GM12878 (cell line): ENCODE measurements at regions not wholly inside any gene's neighbourhood (a gene's known extent, or its start where the extent isn't known, plus 50 kb on each side); places are given as distances from the start of the nearest gene placed in this dataset.

Source experiments
- ATAC-seq: fragments of 200-7000 bp; cut with Tn5 transposase; 3 replicates; pipeline ENCODE4 v1.9.1; 2020; ENCODE audit warnings: mild to moderate bottlenecking, moderate library complexity
- BruUV-seq: library from RNA; stranded (reverse); fragments of 400-500 nt; replicated peaks from 2 replicates; lab custom pipeline; 2021; lab: Mats Ljungman, UMichigan
- CTCF ChIA-PET: fragments of 300-600 bp; sonication (Branson Sonifier 250); formaldehyde crosslinking; extraction: SDS; loops from one replicate; lab custom pipeline; 2021; ENCODE audit warnings: inconsistent platforms; lab: Yijun Ruan, JAX
- POLR2A ChIA-PET: fragments of 350-600 bp; formaldehyde crosslinking; extraction: SDS; loops from one replicate; lab custom pipeline; 2021; ENCODE audit warnings: inconsistent platforms; lab: Charles Lee
- RAD21 ChIA-PET: fragments of 300-600 bp; sonication (Branson Sonifier 250); formaldehyde crosslinking; loops from one replicate; lab custom pipeline; 2023; ENCODE audit warnings: antibody characterized with exemption; ENCODE audit not compliant: unreplicated experiment; lab: Charles Lee
- SMC1A ChIA-PET: fragments of 300-600 bp; sonication (Branson Sonifier 250); formaldehyde crosslinking; loops from one replicate; lab custom pipeline; 2023; ENCODE audit not compliant: unreplicated experiment, uncharacterized antibody; lab: Charles Lee
- DNase-seq: peaks from one replicate; pipeline ENCODE4 v3.0.0-alpha.2; 2011; ENCODE audit warnings: low read depth, low spot score
- FAIRE-seq: peaks from 3 replicates; lab custom pipeline; 2011; peaks lifted over from hg19 to GRCh38; lab: Jason Lieb, UNC
- H2AFZ ChIP-seq: 2 replicates; pipeline ENCODE4 v1.6.0; 2011; ENCODE audit warnings: low read depth, low read length, control low read depth; ENCODE audit not compliant: control insufficient read depth
- H3K27ac ChIP-seq: 2 replicates; pipeline ENCODE4 v1.5.1; 2011; ENCODE audit warnings: control low read depth; ENCODE audit not compliant: control insufficient read depth, insufficient read depth
- H3K27me3 ChIP-seq, 2 experiments: replicated peaks in 1 of 2; 2 replicates each; pipeline versions ENCODE4 v1.6.0 to v1.6.1; 2011; ENCODE audit warnings: low read length in 1 of 2; ENCODE audit not compliant: control insufficient read depth in 2 of 2, insufficient read depth in 2 of 2
- H3K36me3 ChIP-seq, 2 experiments: 2 replicates each; pipeline ENCODE4 v1.5.1; 2011; ENCODE audit warnings: low read length in 1 of 2; ENCODE audit not compliant: control insufficient read depth in 2 of 2, insufficient read depth in 2 of 2
- H3K4me1 ChIP-seq: 2 replicates; pipeline ENCODE4 v1.6.1; 2011; ENCODE audit warnings: mild to moderate bottlenecking, low read length, moderate library complexity, mixed read lengths; ENCODE audit not compliant: control insufficient read depth, insufficient read depth
- H3K4me2 ChIP-seq: 2 replicates; pipeline ENCODE4 v1.6.0; 2011; ENCODE audit warnings: control low read depth; ENCODE audit not compliant: control insufficient read depth, insufficient read depth
- H3K4me3 ChIP-seq: fragments of 200-600 bp; sonication (generic); 2 replicates; pipeline ENCODE4 v1.5.1; 2016
- H3K79me2 ChIP-seq: 2 replicates; pipeline ENCODE4 v1.6.0; 2011; ENCODE audit warnings: low read length; ENCODE audit not compliant: control insufficient read depth, insufficient read depth
- H3K9ac ChIP-seq: 2 replicates; pipeline ENCODE4 v1.8.0; 2011; ENCODE audit warnings: low read length, control low read depth, mixed read lengths; ENCODE audit not compliant: control insufficient read depth, insufficient read depth
- H3K9me3 ChIP-seq: replicated peaks from 3 replicates; pipeline ENCODE4 v1.5.1; 2011; ENCODE audit warnings: mild to moderate bottlenecking, low read length; ENCODE audit not compliant: control insufficient read depth, insufficient read depth
- H4K20me1 ChIP-seq: 2 replicates; pipeline ENCODE4 v1.6.0; 2011; ENCODE audit not compliant: control insufficient read depth, insufficient read depth
- BHLHE40 ChIP-seq, 2 experiments: fragments of 450-650 bp in 1 of 2; IDR thresholded peaks; 2 replicates each; pipeline ENCODE4 v1.6.1; 2011 to 2017; ENCODE audit warnings: low read depth in 2 of 2, borderline replicate concordance in 1 of 2, improper control_type of control experiment in 1 of 2, low read length in 1 of 2, mild to moderate bottlenecking in 1 of 2
- CBX3 ChIP-seq: fragments of 200-600 bp; sonication (generic); IDR thresholded peaks from 2 replicates; pipeline ENCODE4 v1.6.1; 2016; ENCODE audit warnings: low read depth, borderline replicate concordance
- CBX5 ChIP-seq: sonication (generic); IDR thresholded peaks from 2 replicates; pipeline ENCODE4 v1.6.1; 2016; ENCODE audit warnings: low read depth, moderate library complexity, mild to moderate bottlenecking, inconsistent platforms
- CEBPB ChIP-seq, 2 experiments: fragments of 150-350 bp in 1 of 2; IDR thresholded peaks; 2 replicates each; pipeline ENCODE4 v1.6.1; 2012 to 2014; ENCODE audit warnings: low read depth in 2 of 2, low read length in 2 of 2, borderline replicate concordance in 1 of 2, inconsistent platforms in 1 of 2
- CEBPZ ChIP-seq: fragments of 150-350 bp; IDR thresholded peaks from 2 replicates; pipeline ENCODE4 v1.6.1; 2016; ENCODE audit warnings: low read depth, low read length
- CREM ChIP-seq: IDR thresholded peaks from 2 replicates; pipeline ENCODE4 v1.6.1; 2014; ENCODE audit warnings: antibody characterized with exemption, low read depth
- EED ChIP-seq: sonication (generic); IDR thresholded peaks from 2 replicates; pipeline ENCODE4 v1.6.1; 2016; ENCODE audit warnings: antibody characterized with exemption, low read depth
- ESRRA ChIP-seq: IDR thresholded peaks from 2 replicates; pipeline ENCODE4 v1.6.1; 2012; ENCODE audit warnings: mild to moderate bottlenecking, low read length, improper control_type of control experiment
- ETV6 ChIP-seq, 2 experiments: fragments of 450-650 bp in 1 of 2; IDR thresholded peaks in 1 of 2; conservative IDR thresholded peaks in 1 of 2; 2 replicates each; pipeline ENCODE4 v1.6.1; 2014; ENCODE audit warnings: antibody characterized with exemption in 1 of 2, borderline replicate concordance in 1 of 2, low read depth in 1 of 2, mild to moderate bottlenecking in 1 of 2, moderate library complexity in 1 of 2
- IRF5 ChIP-seq: fragments of 450-650 bp; IDR thresholded peaks from 2 replicates; pipeline ENCODE4 v1.6.1; 2017; ENCODE audit warnings: borderline replicate concordance
- JUNB ChIP-seq: IDR thresholded peaks from 2 replicates; pipeline ENCODE4 v1.6.1; 2016; ENCODE audit warnings: antibody characterized with exemption, mild to moderate bottlenecking
- LARP7 ChIP-seq: fragments of 450-650 bp; IDR thresholded peaks from 2 replicates; pipeline ENCODE4 v1.6.1; 2017; ENCODE audit warnings: mild to moderate bottlenecking
- RELB ChIP-seq: fragments of 450-650 bp; IDR thresholded peaks from 2 replicates; pipeline ENCODE4 v1.6.1; 2017; ENCODE audit warnings: low read depth, mild to moderate bottlenecking, moderate library complexity
- SMAD5 ChIP-seq: IDR thresholded peaks from 2 replicates; pipeline ENCODE4 v1.6.1; 2016; ENCODE audit warnings: antibody characterized with exemption, low read depth
- SMARCA5 ChIP-seq: fragments of 450-650 bp; IDR thresholded peaks from 2 replicates; pipeline ENCODE4 v1.6.1; 2017; ENCODE audit warnings: mild to moderate bottlenecking
- USF1 ChIP-seq: IDR thresholded peaks from 2 replicates; pipeline ENCODE4 v1.6.1; 2011; ENCODE audit warnings: borderline replicate concordance, low read depth, mild to moderate bottlenecking, moderate library complexity, mixed read lengths, low read length; ENCODE audit not compliant: insufficient read depth; ENCODE audit errors: extremely low read length
- WGBS: methylation state at CpG from one replicate; pipeline ENCODE4 v1.1.6; 2016; ENCODE audit warnings: low lambda C conversion rate; ENCODE audit not compliant: insufficient replicate concordance, insufficient coverage; ENCODE audit errors: missing lambda C conversion rate; 5-methylcytosine and 5-hydroxymethylcytosine counted together
- in situ Hi-C: fragments of 300-500 bp; cut with MboI; formaldehyde crosslinking; loops from 9 replicates; pipeline ENCODE4 v1.14.3; 2018; ENCODE audit warnings: mixed read lengths
- intact Hi-C: fragments of 100-400 bp; cut with micrococcal nuclease; formaldehyde crosslinking; loops from one replicate; pipeline ENCODE4 v1.14.2; 2022; ENCODE audit not compliant: unreplicated experiment

GRCh38 chr5:97560599-97560993 is 377.5 kb upstream of the RIOK2 start (continued):
- TF ChIP-seq IRF5 (no peak), SMARCA5 (no peak)

- Histone ChIP-seq H3K27me3 (no peaks in the 10 kb centered on the region), H3K36me3 (no peaks in the 10 kb centered on the region), H3K9me3 (no peaks in the 10 kb centered on the region), H3K27ac (no peak overlapping the region), H4K20me1 (no peaks in the 10 kb centered on the region), H2AFZ (no peak overlapping the region), H3K9ac (no peak overlapping the region), H3K4me1 (no peaks in the 10 kb centered on the region), H3K4me2 (no peak overlapping the region), H3K4me3 (no peak overlapping the region), H3K79me2 (no peaks in the 10 kb centered on the region)
- ATAC-seq (no peak), DNase-seq (no peak), FAIRE-seq (no peak)
- ChIA-PET RAD21 (no interaction called here), POLR2A (no interaction called here), SMC1A (no interaction called here), CTCF (interaction anchor here (0.6 kb wide), 1 partner anchor 11 kb away, joined by 3 read pairs; no protein-coding TSS in a partner anchor)
- no TSS peak for BruUV-seq
- 2% methylated on average over 2 of the region's 2 CpGs for WGBS
- intact Hi-C loops, result no loop called here
- TF ChIP-seq ESRRA (no peak), JUNB (no peak), LARP7 (no peak), CEBPZ (no peak), USF1 (no peak), CEBPB (IDR thresholded peaks at IDR 0.05; ENCODE audit: borderline replicate concordance in 1 of 2, low read depth in 2 of 2, low read length in 2 of 2) (no peak), CREM (no peak), CBX5 (no peak), ETV6 (conservative IDR thresholded peaks at IDR 0.05 in 1 of 2, IDR thresholded peaks at IDR 0.05 in 1 of 2; ENCODE audit: borderline replicate concordance in 1 of 2, low read depth in 1 of 2) (no peak), SMAD5 (no peak), BHLHE40 (IDR thresholded peaks at IDR 0.05; ENCODE audit: borderline replicate concordance in 1 of 2, low read depth in 2 of 2, low read length in 1 of 2) (no peak), CBX3 (no peak), RELB (no peak), EED (no peak)
- in situ Hi-C loops, result no loop called here
These were observed 380.1 kb upstream of the RIOK2 start for GRCh38 chr5:97563050-97563657.
